Trophoblast cell (in vitro differentiated cells and primary cell): ENCODE measurements at regions not wholly inside any gene's neighbourhood (a gene's known extent, or its start where the extent isn't known, plus 50 kb on each side); places are given as distances from the start of the nearest gene placed in this dataset.

Experiments used
- DNase-seq, 2 donors: peaks; one replicate each; pipeline ENCODE4 v3.0.0-alpha.2; 2016
- H2AFZ ChIP-seq: 2 replicates; pipeline ENCODE4 v1.6.1; 2013; ENCODE audit warnings: low read length, moderate library complexity, mild to moderate bottlenecking; ENCODE audit not compliant: insufficient read depth, poor library complexity
- H2AK5ac ChIP-seq: 2 replicates; pipeline ENCODE4 v1.6.1; 2013; ENCODE audit warnings: mild to moderate bottlenecking, low read length
- H2BK120ac ChIP-seq: 2 replicates; pipeline ENCODE4 v1.6.1; 2013; ENCODE audit warnings: low read length, mild to moderate bottlenecking, moderate library complexity; ENCODE audit not compliant: insufficient read depth, poor library complexity
- H2BK12ac ChIP-seq: 2 replicates; pipeline ENCODE4 v1.6.1; 2013; ENCODE audit warnings: mild to moderate bottlenecking, low read length, moderate library complexity
- H2BK5ac ChIP-seq: 2 replicates; pipeline ENCODE4 v1.6.1; 2013; ENCODE audit warnings: low read length, low read depth, moderate library complexity, mild to moderate bottlenecking; ENCODE audit not compliant: poor library complexity
- H3K14ac ChIP-seq: 2 replicates; pipeline ENCODE4 v1.6.1; 2013; ENCODE audit warnings: mild to moderate bottlenecking, low read length
- H3K18ac ChIP-seq: 2 replicates; pipeline ENCODE4 v1.6.1; 2013; ENCODE audit warnings: mild to moderate bottlenecking, low read length
- H3K23ac ChIP-seq: 2 replicates; pipeline ENCODE4 v1.6.1; 2013; ENCODE audit warnings: low read length
- H3K27ac ChIP-seq: 2 replicates; pipeline ENCODE4 v1.5.1; 2013; ENCODE audit warnings: low read depth, mild to moderate bottlenecking, inconsistent platforms, low read length, moderate library complexity
- H3K27me3 ChIP-seq: 2 replicates; pipeline ENCODE4 v1.6.1; 2013; ENCODE audit warnings: inconsistent platforms, mild to moderate bottlenecking, low read length, moderate library complexity; ENCODE audit not compliant: insufficient read depth
- H3K36me3 ChIP-seq, 2 experiments: 1 replicate in 1 of 2; 2 replicates in 1 of 2; pipeline ENCODE4 v1.6.1; 2013; ENCODE audit warnings: low read length in 2 of 2, mild to moderate bottlenecking in 2 of 2, moderate library complexity in 1 of 2; ENCODE audit not compliant: insufficient read depth in 2 of 2, control insufficient read depth in 1 of 2
- H3K4ac ChIP-seq: 2 replicates; pipeline ENCODE4 v1.6.1; 2013; ENCODE audit warnings: low read depth, mild to moderate bottlenecking, low read length, moderate library complexity
- H3K4me1 ChIP-seq, 2 experiments: 1 replicate in 1 of 2; 2 replicates in 1 of 2; pipeline ENCODE4 v1.6.1; 2013; ENCODE audit warnings: low read length in 2 of 2, mild to moderate bottlenecking in 2 of 2, moderate library complexity in 1 of 2; ENCODE audit not compliant: insufficient read depth in 2 of 2, control insufficient read depth in 1 of 2
- H3K4me2 ChIP-seq: 2 replicates; pipeline ENCODE4 v1.6.1; 2013; ENCODE audit warnings: inconsistent platforms, mild to moderate bottlenecking, low read length, moderate library complexity
- H3K4me3 ChIP-seq: 2 replicates; pipeline ENCODE4 v1.5.1; 2013; ENCODE audit warnings: mild to moderate bottlenecking, low read depth, low read length, inconsistent platforms
- H3K79me1 ChIP-seq: one replicate; pipeline ENCODE4 v1.6.1; 2013; ENCODE audit warnings: low read length
- H3K79me2 ChIP-seq: 2 replicates; pipeline ENCODE4 v1.6.1; 2013; ENCODE audit warnings: low read length, mild to moderate bottlenecking; ENCODE audit not compliant: control insufficient read depth, insufficient read depth, poor library complexity
- H3K9ac ChIP-seq: 2 replicates; pipeline ENCODE4 v1.6.1; 2013; ENCODE audit warnings: mild to moderate bottlenecking, low read length
- H3K9me3 ChIP-seq: 2 replicates; pipeline ENCODE4 v1.6.1; 2013; ENCODE audit warnings: low read depth, mild to moderate bottlenecking, control low read depth, inconsistent platforms, low read length; ENCODE audit not compliant: insufficient read depth
- H4K12ac ChIP-seq: 2 replicates; pipeline ENCODE4 v1.6.1; 2013; ENCODE audit warnings: low read depth, mild to moderate bottlenecking, low read length, moderate library complexity
- H4K8ac ChIP-seq: 2 replicates; pipeline ENCODE4 v1.6.1; 2013; ENCODE audit warnings: low read depth, mild to moderate bottlenecking, low read length, moderate library complexity
- H4K91ac ChIP-seq: one replicate; pipeline ENCODE4 v1.6.1; 2013; ENCODE audit warnings: low read depth, mild to moderate bottlenecking, low read length, moderate library complexity
- WGBS: extraction: QIAGEN DNeasy Blood & Tissue Kit; methylation state at CpG from one replicate; pipeline ENCODE4 v1.1.7; 2013; ENCODE audit warnings: missing lambda C conversion rate; ENCODE audit not compliant: insufficient read length, insufficient coverage; ENCODE audit errors: extremely low coverage; 5-methylcytosine and 5-hydroxymethylcytosine counted together

- H3K4me3 ChIP-seq = no peak overlapping the region
- no peaks in the 10 kb centered on the region for H3K27me3 ChIP-seq
- H4K12ac ChIP-seq = no peak overlapping the region
- H2AK5ac ChIP-seq = no peak overlapping the region
- DNase-seq = no peak
- H3K79me2 ChIP-seq = no peaks in the 10 kb centered on the region
- H3K23ac ChIP-seq = no peak overlapping the region
- no peak overlapping the region for H3K27ac ChIP-seq
- WGBS = no CpG with 5 or more reads among the region's 4 CpGs
- no peak overlapping the region for H4K91ac ChIP-seq
- no peak overlapping the region for H3K4ac ChIP-seq
- H3K79me1 ChIP-seq = no peaks in the 10 kb centered on the region
- no peaks in the 10 kb centered on the region for H3K9me3 ChIP-seq
- H4K8ac ChIP-seq = no peak overlapping the region
- no peak overlapping the region for H2BK5ac ChIP-seq
- H3K4me2 ChIP-seq = no peak overlapping the region
- no peak overlapping the region for H3K9ac ChIP-seq
- H2BK12ac ChIP-seq = no peak overlapping the region
- no peak overlapping the region for H3K14ac ChIP-seq
- no peak overlapping the region for H3K18ac ChIP-seq
- no peaks in the 10 kb centered on the region for H3K4me1 ChIP-seq
- no peak overlapping the region for H2BK120ac ChIP-seq
- no peaks in the 10 kb centered on the region for H3K36me3 ChIP-seq
- H2AFZ ChIP-seq = no peak overlapping the region
Measured at GRCh38 chr3:27794211-27794610, 72.1 kb upstream of the EOMES start.

DNA sequence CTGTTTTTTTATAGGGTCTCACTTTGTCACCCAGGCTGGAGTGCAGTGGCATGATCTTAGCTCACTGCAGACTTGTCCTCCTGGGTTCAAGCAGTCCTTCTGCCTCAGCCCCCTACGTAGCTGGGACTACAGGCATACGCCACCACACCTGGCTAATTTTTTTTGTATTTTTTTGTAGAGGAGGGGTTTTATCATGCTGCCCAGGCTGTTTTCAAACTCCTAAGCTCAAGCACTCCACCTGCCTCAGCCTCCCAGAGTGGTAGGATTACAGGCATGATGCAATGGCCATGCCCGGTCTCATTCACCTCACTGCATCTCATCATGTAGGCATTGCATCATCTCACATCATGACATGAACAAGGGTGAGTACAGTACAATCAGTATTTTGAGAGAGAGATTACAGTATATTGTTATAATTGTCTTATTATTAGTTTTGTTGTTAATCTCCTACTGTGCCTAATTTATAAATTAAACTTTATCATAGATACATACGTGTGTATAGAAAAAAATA, 74.3 kb upstream of the EOMES start:
- H3K9me3 ChIP-seq = no peaks in the 10 kb centered on the region
- H4K91ac ChIP-seq = no peak overlapping the region
- H3K9ac ChIP-seq = no peak overlapping the region
- no peak overlapping the region for H3K4me3 ChIP-seq
- no peak overlapping the region for H2BK120ac ChIP-seq
- no peak overlapping the region for H3K4me2 ChIP-seq
- no peaks in the 10 kb centered on the region for H3K36me3 ChIP-seq
- no peak overlapping the region for H2BK12ac ChIP-seq
- no peak for DNase-seq
- no peak overlapping the region for H3K14ac ChIP-seq
- no peak overlapping the region for H4K8ac ChIP-seq
- H3K27ac ChIP-seq = no peak overlapping the region
- H3K23ac ChIP-seq = no peak overlapping the region
- H3K27me3 ChIP-seq = no peaks in the 10 kb centered on the region
- no peaks in the 10 kb centered on the region for H3K4me1 ChIP-seq
- H3K79me1 ChIP-seq = no peaks in the 10 kb centered on the region
- no peak overlapping the region for H3K4ac ChIP-seq
- H2AK5ac ChIP-seq = no peak overlapping the region
- no peak overlapping the region for H4K12ac ChIP-seq
- no peak overlapping the region for H2BK5ac ChIP-seq
- H2AFZ ChIP-seq = no peak overlapping the region
- WGBS = no CpG with 5 or more reads among the region's 4 CpGs
- no peaks in the 10 kb centered on the region for H3K79me2 ChIP-seq
- H3K18ac ChIP-seq = no peak overlapping the region

DNA sequence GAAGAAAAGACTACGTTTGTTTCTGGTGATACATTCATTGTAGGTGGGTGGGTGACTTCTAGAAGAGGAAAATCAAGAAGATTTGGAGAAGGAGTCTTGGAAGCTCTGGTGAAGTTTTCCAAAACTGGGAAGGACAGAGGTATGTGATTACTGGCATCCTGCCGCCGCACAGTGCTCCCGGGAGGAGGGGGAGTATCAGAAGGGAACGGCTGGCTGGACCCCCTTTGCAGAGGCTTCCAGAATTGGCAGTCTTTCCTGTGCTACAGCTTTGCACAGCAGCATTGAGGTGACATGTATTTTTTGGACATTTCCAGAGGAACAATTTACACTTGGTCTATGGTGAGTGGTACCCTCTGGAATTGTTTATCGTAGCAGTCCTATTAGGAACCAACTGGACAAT, 75.7 kb upstream of the EOMES start:
- Histone ChIP-seq H3K23ac (no peak overlapping the region), H4K8ac (no peak overlapping the region), H3K9ac (no peak overlapping the region), H4K12ac (no peak overlapping the region), H3K27me3 (no peaks in the 10 kb centered on the region), H2BK5ac (no peak overlapping the region), H3K4me3 (no peak overlapping the region), H3K36me3 (no peaks in the 10 kb centered on the region), H3K14ac (no peak overlapping the region), H2AK5ac (no peak overlapping the region), H3K79me2 (no peaks in the 10 kb centered on the region), H3K4ac (no peak overlapping the region), H3K9me3 (no peaks in the 10 kb centered on the region), H3K18ac (no peak overlapping the region), H2AFZ (no peak overlapping the region), H4K91ac (no peak overlapping the region), H3K27ac (no peak overlapping the region), H2BK120ac (no peak overlapping the region), H3K79me1 (no peaks in the 10 kb centered on the region), H3K4me1 (no peaks in the 10 kb centered on the region), H2BK12ac (no peak overlapping the region), H3K4me2 (no peak overlapping the region)
- no CpG with 5 or more reads among the region's 6 CpGs for WGBS
- no peak for DNase-seq

DNA sequence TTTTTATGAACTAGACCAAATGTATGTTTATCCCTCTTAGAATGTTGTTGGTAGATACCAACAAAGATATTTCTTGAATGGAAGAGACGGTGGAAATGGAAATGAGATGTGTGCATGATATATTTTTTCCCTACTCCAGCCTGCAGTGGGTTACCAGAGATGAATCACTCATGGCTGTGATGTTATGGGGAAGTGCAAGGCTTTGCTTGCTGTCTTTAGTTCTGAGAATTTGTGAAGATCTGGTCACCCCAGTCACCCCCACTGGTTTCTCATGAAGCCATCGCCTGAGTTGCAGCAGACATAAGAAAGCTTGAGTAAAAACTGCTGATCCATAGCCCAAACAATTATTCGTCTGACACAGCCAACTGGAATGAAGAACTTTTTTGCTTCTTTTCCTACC, 78.1 kb upstream of the EOMES start:
- Histone ChIP-seq H2BK5ac (no peak overlapping the region), H2AFZ (no peak overlapping the region), H3K14ac (no peak overlapping the region), H2BK12ac (no peak overlapping the region), H4K12ac (no peak overlapping the region), H2AK5ac (no peak overlapping the region), H3K36me3 (no peaks in the 10 kb centered on the region), H3K27ac (no peak overlapping the region), H3K4me3 (no peak overlapping the region), H3K23ac (no peak overlapping the region), H3K4ac (no peak overlapping the region), H3K9me3 (no peaks in the 10 kb centered on the region), H3K79me1 (no peaks in the 10 kb centered on the region), H2BK120ac (no peak overlapping the region), H4K8ac (no peak overlapping the region), H3K18ac (no peak overlapping the region), H3K4me2 (no peak overlapping the region), H3K79me2 (no peaks in the 10 kb centered on the region), H3K27me3 (no peaks in the 10 kb centered on the region), H4K91ac (no peak overlapping the region), H3K4me1 (no peaks in the 10 kb centered on the region), H3K9ac (no peak overlapping the region)
- WGBS = no CpG with 5 or more reads among the region's 3 CpGs
- DNase-seq = no peak
